HG03558 (cell line): ENCODE measurements at regions not wholly inside any gene's neighbourhood (a gene's known extent, or its start where the extent isn't known, plus 50 kb on each side); places are given as distances from the start of the nearest gene placed in this dataset.
"Not testable (repeated sequence)": the region's sequence is repeated elsewhere in the genome, so short reads cannot be mapped to it uniquely, and the experiment has no call there.

Experiments
- ATAC-seq: cut with Tn5 transposase; IDR thresholded peaks from one replicate; pipeline ENCODE4 v1.9.1; 2021; ENCODE audit warnings: moderate number of reproducible peaks; ENCODE audit not compliant: unreplicated experiment; ENCODE audit errors: extremely low read depth

GRCh38 chr6:139475646-139476045 lies 101.2 kb upstream of the CITED2 start:
- no peak for ATAC-seq

- ATAC-seq: no peak
These were observed 100.8 kb upstream of the CITED2 start for GRCh38 chr6:139475241-139475640.

GRCh38 chr6:139474145-139475108 lies 100.0 kb upstream of the CITED2 start:
- ATAC-seq: no peak

- no peak for ATAC-seq
These were observed 99.3 kb upstream of the CITED2 start for GRCh38 chr6:139473731-139474130.

- no peak for ATAC-seq
These were observed 98.8 kb upstream of the CITED2 start for GRCh38 chr6:139473231-139473701.

GRCh38 chr6:139472351-139473015 lies 98.0 kb upstream of the CITED2 start:
- ATAC-seq: no peak

GRCh38 chr6:139470997-139471396 lies 96.5 kb upstream of the CITED2 start:
- no peak for ATAC-seq

GRCh38 chr6:139468178-139468819 lies 93.9 kb upstream of the CITED2 start:
- no peak for ATAC-seq

GRCh38 chr6:139457476-139457875 lies 83.0 kb upstream of the CITED2 start:
- no peak for ATAC-seq

GRCh38 chr6:139452148-139452876 lies 77.9 kb upstream of the CITED2 start:
- ATAC-seq: no peak

- no peak for ATAC-seq
These were observed 75.2 kb upstream of the CITED2 start for GRCh38 chr6:139449611-139450000.

GRCh38 chr6:139448998-139449610 lies 74.7 kb upstream of the CITED2 start:
- no peak for ATAC-seq

GRCh38 chr6:139448051-139448649 lies 73.7 kb upstream of the CITED2 start:
- ATAC-seq: peak; percentile 77

- ATAC-seq: no peak
These were observed 73.2 kb upstream of the CITED2 start for GRCh38 chr6:139447656-139447975.

GRCh38 chr6:139446768-139447655 lies 72.6 kb upstream of the CITED2 start:
- ATAC-seq: no peak

GRCh38 chr6:139446138-139446715 lies 71.8 kb upstream of the CITED2 start:
- no peak for ATAC-seq

- ATAC-seq: not testable (repeated sequence)
These were observed 69.9 kb upstream of the CITED2 start for GRCh38 chr6:139444273-139444787.
